ENCODE measurements at regions not wholly inside any gene's neighbourhood (a gene's known extent, or its start where the extent isn't known, plus 50 kb on each side); places are given as distances from the start of the nearest gene placed in this dataset.

DNA sequence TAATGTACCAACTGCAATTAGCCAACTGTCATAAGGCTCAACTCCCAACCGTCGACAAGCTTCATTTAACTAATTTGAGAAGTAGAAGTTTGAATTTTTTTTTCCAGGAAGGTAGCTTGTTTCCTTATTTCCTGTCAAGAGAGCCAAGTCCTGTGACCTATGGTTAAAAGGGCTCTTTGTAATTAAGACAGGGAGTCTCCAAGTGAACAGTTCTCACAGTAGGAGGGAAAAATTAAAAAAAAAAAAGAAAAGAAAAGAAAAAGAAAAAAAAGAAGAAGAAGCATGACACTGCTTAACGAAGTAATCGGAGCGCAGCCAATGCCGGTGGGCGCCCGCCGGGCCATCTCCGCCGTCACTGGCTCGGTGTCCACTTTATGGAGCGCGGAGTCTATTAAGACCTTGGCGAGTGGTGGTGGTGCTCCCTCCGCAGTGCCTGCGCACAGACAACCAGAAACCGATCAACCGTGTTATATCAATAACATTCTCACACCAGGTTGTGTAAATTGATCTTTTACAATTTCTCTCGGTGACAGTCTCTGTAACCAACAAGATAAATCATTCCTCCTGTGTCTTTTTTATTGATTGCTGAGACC, 197.2 kb upstream of the POU3F3 start:
- no peak for TF ChIP-seq SETDB1 (IDR thresholded peaks at IDR 0.05; ENCODE audit: insufficient read length, low read length)
- no peak for TF ChIP-seq PRDM4 (tag by site-specific recombination; IDR thresholded peaks at IDR 0.05)
- no peak for TF ChIP-seq CTCF (tag by site-specific recombination; IDR thresholded peaks at IDR 0.05)
- TF ChIP-seq MZF1 (tag by site-specific recombination; IDR thresholded peaks at IDR 0.05; ENCODE audit: borderline replicate concordance): no peak
- TF ChIP-seq ZNF112 (tag by site-specific recombination; IDR thresholded peaks at IDR 0.05): no peak
- no peak for TF ChIP-seq ZNF174 (tag by site-specific recombination; IDR thresholded peaks at IDR 0.05)
- no peak for TF ChIP-seq ZNF449 (tag by site-specific recombination; IDR thresholded peaks at IDR 0.05)
- no peak for TF ChIP-seq ZNF239 (tag by site-specific recombination; IDR thresholded peaks at IDR 0.05)
- TF ChIP-seq MYNN (tag by site-specific recombination; IDR thresholded peaks at IDR 0.05; ENCODE audit: borderline replicate concordance): no peak
- TF ChIP-seq ZFP3 (tag by site-specific recombination; IDR thresholded peaks at IDR 0.05; ENCODE audit: low read depth): no peak
- no peak for TF ChIP-seq GFI1B (tag by site-specific recombination; IDR thresholded peaks at IDR 0.05)
- TF ChIP-seq ZNF555 (tag by site-specific recombination; conservative IDR thresholded peaks at IDR 0.05): no peak
